Heart left ventricle (tissue), 16 donors: ENCODE measurements at regions not wholly inside any gene's neighbourhood (a gene's known extent, or its start where the extent isn't known, plus 50 kb on each side); places are given as distances from the start of the nearest gene placed in this dataset.
"Not testable (repeated sequence)": the region's sequence is repeated elsewhere in the genome, so short reads cannot be mapped to it uniquely, and the experiment has no call there.

ENCODE experiments used
- ATAC-seq, 4 donors: fragments of 200-7000 bp; cut with Tn5 transposase; one replicate each; pipeline ENCODE4 v1.9.1; 2020 to 2022; ENCODE audit warnings: moderate library complexity in 4 of 4, mild to moderate bottlenecking in 3 of 4, moderate number of reproducible peaks in 1 of 4
- DNase-seq, 5 donors: peaks; one replicate each; pipeline ENCODE4 v3.0.0-alpha.2; 2020
- H3K27ac ChIP-seq, 12 donors: fragments of 200-600 bp; sonication (generic) in 4 of 12; one replicate each; pipeline versions ENCODE4 v1.5.0 to v1.8.0; 2016 to 2022; ENCODE audit warnings: mild to moderate bottlenecking in 2 of 12
- H3K27me3 ChIP-seq, 9 donors: fragments of 200-600 bp; sonication (generic) in 2 of 9; one replicate each; pipeline versions ENCODE4 v1.5.1 to v1.8.0; 2016 to 2022; ENCODE audit warnings: mild to moderate bottlenecking in 3 of 9
- H3K36me3 ChIP-seq, 9 donors: fragments of 200-600 bp; sonication (generic) in 2 of 9; one replicate each; pipeline versions ENCODE4 v1.5.0 to v1.8.0; 2018 to 2022; ENCODE audit warnings: mild to moderate bottlenecking in 2 of 9
- H3K4me1 ChIP-seq, 12 donors: fragments of 200-600 bp; sonication (generic) in 4 of 12; one replicate each; pipeline versions ENCODE4 v1.5.0 to v1.8.0; 2016 to 2022; ENCODE audit warnings: mild to moderate bottlenecking in 3 of 12
- H3K4me3 ChIP-seq, 12 donors: fragments of 200-600 bp; sonication (generic) in 4 of 12; one replicate each; pipeline versions ENCODE4 v1.5.0 to v1.8.0; 2017 to 2022; ENCODE audit warnings: mild to moderate bottlenecking in 9 of 12, moderate library complexity in 4 of 12
- H3K9me3 ChIP-seq, 12 donors: fragments of 200-600 bp; sonication (generic) in 4 of 12; one replicate each; pipeline versions ENCODE4 v1.5.0 to v1.8.0; 2016 to 2022; ENCODE audit warnings: mild to moderate bottlenecking in 1 of 12
- POLR2A ChIP-seq, 2 donors: fragments of 450-650 bp; IDR thresholded peaks; one replicate each; pipeline ENCODE4 v1.6.1; 2017; ENCODE audit warnings: antibody characterized with exemption in 2 of 2, mild to moderate bottlenecking in 2 of 2, moderate library complexity in 2 of 2
- whole genome bisulfite sequencing, 4 donors: extraction: QIAGEN DNeasy Blood & Tissue Kit in 2 of 4; methylation state at CpG; one replicate each; pipeline versions ENCODE4 v1.1.5 to v1.1.7; 2013 to 2018; 5-methylcytosine and 5-hydroxymethylcytosine counted together
- intact Hi-C, 10 donors: fragments of 100-400 bp; cut with DNase I; formaldehyde crosslinking; loops; one replicate each; pipeline versions ENCODE4 v1.11.1 to v1.14.2; 2022
- TF ChIP-seq, protein P1 (sequence below), 12 donors: fragments of 200-600 bp; sonication (generic) in 4 of 12; IDR thresholded peaks; one replicate each; pipeline versions ENCODE4 v1.5.0 to v1.8.0; 2018 to 2022; ENCODE audit warnings: antibody characterized with exemption in 12 of 12, mild to moderate bottlenecking in 5 of 12
- donor health status: ischemic (EF 13 %, LVEDD 7.1; RV severe dilation, severe dysfunction).
- donor health status: healthy with polysubstance abuse.
- donor health status: DM: no; HTN: yes; CAD: no.
- donor health status: DM: no; HTN: no; CAD: no.
- donor health status: ischemic (EF 25% LVEDD 6.9; RV normal size, moderate dysfunction).
- donor health status: ischemic (EF 25% LVEDD 5.7; RV mildly dilated, moderate dysfunction).
- donor health status: healthy.
- donor health status: DM: yes; HTN: yes; CAD: no.
- donor health status: ischemic (EF 35%, LVEDD 5.7; RV mildly dilated, moderate dysfunction).
- donor health status: nonischemic (EF 11% LVEDD 7.7; RV severe dilation, severe dysfunction).
- donor health status: DM: yes; HTN: yes; CAD: no.
- donor health status: PGD.
- donor health status: ischemic (EF 29% LVEDD 5.4; RV normal size, mild dysfunction).
- donor health status: nonischemic (EF 23%, LVEDD 6.1; RV moderate dilation, normal function).

DNA sequence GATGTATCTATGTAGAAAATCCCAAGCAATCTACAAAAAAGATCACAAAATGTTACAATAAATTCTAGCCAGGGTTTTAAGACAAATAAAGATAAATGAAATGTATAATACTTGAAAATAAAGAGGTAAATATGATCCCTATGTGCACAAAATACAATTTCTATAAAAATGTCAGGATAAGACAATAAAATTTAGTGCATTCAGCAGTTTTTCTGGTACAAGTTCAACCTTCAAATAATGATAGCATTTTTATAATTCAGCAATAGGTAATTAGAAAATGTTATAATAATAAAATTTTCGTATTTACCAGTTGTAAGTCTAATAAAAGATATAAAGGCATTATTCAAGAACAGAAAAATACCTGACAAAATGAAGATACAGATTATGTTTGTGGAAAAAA, 726.8 kb upstream of the FAT3 start:
- DNase-seq (no peak), ATAC-seq (no peak)
- no peaks in the 10 kb centered on the region for H3K27me3 ChIP-seq
- no peak overlapping the region for H3K4me3 ChIP-seq
- H3K36me3 ChIP-seq, result no peaks in the 10 kb centered on the region
- WGBS, 4 donors, result 70 to 87% (median 79%) methylated on average over 1 of the region's 1 CpG
- no peak overlapping the region for H3K27ac ChIP-seq
- H3K4me1 ChIP-seq, result no peaks in the 10 kb centered on the region
- no peak for TF ChIP-seq POLR2A (IDR thresholded peaks at IDR 0.05)
- TF ChIP-seq, protein P1, sequence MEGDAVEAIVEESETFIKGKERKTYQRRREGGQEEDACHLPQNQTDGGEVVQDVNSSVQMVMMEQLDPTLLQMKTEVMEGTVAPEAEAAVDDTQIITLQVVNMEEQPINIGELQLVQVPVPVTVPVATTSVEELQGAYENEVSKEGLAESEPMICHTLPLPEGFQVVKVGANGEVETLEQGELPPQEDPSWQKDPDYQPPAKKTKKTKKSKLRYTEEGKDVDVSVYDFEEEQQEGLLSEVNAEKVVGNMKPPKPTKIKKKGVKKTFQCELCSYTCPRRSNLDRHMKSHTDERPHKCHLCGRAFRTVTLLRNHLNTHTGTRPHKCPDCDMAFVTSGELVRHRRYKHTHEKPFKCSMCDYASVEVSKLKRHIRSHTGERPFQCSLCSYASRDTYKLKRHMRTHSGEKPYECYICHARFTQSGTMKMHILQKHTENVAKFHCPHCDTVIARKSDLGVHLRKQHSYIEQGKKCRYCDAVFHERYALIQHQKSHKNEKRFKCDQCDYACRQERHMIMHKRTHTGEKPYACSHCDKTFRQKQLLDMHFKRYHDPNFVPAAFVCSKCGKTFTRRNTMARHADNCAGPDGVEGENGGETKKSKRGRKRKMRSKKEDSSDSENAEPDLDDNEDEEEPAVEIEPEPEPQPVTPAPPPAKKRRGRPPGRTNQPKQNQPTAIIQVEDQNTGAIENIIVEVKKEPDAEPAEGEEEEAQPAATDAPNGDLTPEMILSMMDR (IDR thresholded peaks at IDR 0.05), result no peak
- H3K9me3 ChIP-seq, result no peaks in the 10 kb centered on the region
- intact Hi-C loops, result no loop called here

DNA sequence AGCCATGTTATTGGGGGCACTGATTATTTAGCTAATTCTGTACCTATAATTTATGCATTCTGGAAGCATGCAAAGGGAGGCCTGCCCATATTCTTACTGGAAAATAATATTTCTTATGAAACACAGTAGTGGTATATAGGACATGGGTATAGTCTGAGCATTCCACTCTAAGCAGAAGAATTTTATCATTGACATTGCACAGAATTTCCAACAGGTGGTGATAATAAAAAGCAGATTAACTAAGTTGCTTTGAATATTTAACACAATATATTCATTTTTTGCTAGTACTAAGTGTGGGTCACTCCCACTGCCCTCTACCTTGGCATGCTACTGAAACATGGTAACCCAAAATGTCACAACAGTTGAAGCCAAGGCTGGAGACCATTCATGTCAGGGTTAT, 728.8 kb upstream of the FAT3 start:
- ATAC-seq, result no peak
- no peak for DNase-seq
- Histone ChIP-seq H3K9me3 (no peaks in the 10 kb centered on the region), H3K27me3 (no peaks in the 10 kb centered on the region), H3K27ac (no peak overlapping the region), H3K4me1 (no peaks in the 10 kb centered on the region), H3K4me3 (no peak overlapping the region), H3K36me3 (no peaks in the 10 kb centered on the region)
- intact Hi-C loops, result no loop called here
- no peak for TF ChIP-seq POLR2A (IDR thresholded peaks at IDR 0.05)
- TF ChIP-seq, protein P1 (IDR thresholded peaks at IDR 0.05), result no peak

DNA sequence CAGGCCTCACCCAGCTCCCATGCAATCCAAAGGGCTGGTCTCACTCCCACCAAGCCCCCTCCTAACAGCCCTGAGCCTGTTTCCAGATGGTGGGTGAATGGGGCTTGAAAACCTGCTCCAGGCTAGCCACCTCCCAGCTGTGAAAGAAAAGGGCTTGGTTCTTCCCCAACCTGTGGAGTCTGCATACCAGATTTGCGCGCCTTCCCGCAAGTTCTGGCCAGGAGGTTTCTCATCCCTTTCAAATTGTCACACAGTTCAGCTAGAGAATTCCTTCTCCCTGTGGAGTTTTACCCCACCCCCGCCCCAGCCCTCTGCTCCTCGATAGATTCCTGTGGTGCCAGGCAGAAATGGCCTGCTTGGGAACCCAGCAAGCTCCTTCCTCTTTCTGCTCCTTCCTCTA, 734.6 kb upstream of the FAT3 start:
- Histone ChIP-seq H3K27me3 (no peaks in the 10 kb centered on the region), H3K36me3 (no peaks in the 10 kb centered on the region), H3K27ac (no peak overlapping the region), H3K4me1 (no peaks in the 10 kb centered on the region), H3K9me3 (peaks cover 0 to 19% (median 1%) of the 10 kb centered on the region in 12 donors), H3K4me3 (no peak overlapping the region)
- intact Hi-C loops, result no loop called here
- 64 to 81% (median 74%) methylated on average over 4 to 5 of the region's 5 CpGs for WGBS, 4 donors
- DNase-seq (peak in 1 of 5 donors; percentile 11), ATAC-seq (no peak)
- TF ChIP-seq POLR2A (IDR thresholded peaks at IDR 0.05), result no peak
- TF ChIP-seq, protein P1 (IDR thresholded peaks at IDR 0.05), result no peak

DNA sequence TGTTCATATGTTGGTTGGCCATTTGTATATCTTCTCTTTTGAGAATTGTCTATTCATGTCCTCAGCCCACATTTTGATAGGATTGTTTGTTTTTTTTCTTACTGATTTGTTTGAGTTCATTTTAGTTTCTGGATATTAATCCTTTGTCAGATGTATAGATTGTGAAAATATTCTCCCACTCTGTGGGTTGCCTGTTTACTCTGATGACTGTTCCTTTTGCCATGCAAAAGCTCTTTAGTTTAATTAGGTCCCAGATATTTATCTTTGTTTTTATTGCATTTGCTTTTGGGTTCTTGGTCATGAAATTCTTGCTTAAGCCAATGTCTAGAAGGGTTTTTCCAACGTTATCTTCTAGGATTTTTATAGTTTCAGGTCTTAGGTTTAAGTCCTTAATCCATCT, 740.7 kb upstream of the FAT3 start:
- WGBS, 4 donors, result 57 to 67% (median 62%) methylated on average over 1 of the region's 1 CpG
- DNase-seq, intact Hi-C loops, H3K4me1 ChIP-seq, ATAC-seq, H3K4me3 ChIP-seq, H3K27ac ChIP-seq, H3K27me3 ChIP-seq, H3K36me3 ChIP-seq: not testable (repeated sequence)
- H3K9me3 ChIP-seq, result peaks cover 0 to 33% (median 3%) of the 10 kb centered on the region in 12 donors

DNA sequence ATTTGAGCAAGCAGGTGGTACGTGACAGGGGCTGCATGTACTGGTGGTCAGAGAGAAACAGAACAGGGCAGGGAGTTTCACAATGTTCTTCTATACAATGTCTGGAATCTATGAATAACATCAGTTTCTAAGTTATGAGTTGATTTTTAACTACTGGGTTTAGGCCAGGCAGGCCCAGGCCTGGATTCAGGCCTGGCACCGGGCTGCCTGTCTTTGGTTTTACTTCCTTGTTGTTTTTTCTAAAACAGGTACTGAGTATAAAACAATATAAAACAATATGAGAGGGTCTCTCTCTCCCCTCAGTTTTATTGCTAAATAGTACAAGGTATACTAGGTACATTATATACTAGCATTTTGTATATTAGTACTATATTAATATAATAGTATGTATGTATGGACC, 742.7 kb upstream of the FAT3 start:
- H3K36me3 ChIP-seq, H3K27ac ChIP-seq, DNase-seq, H3K27me3 ChIP-seq, ATAC-seq, H3K4me1 ChIP-seq, intact Hi-C loops, H3K4me3 ChIP-seq: not testable (repeated sequence)
- WGBS, 4 donors, result 84 to 90% (median 87%) methylated on average over 2 of the region's 2 CpGs
- H3K9me3 ChIP-seq, result peaks cover 0 to 34% (median 5%) of the 10 kb centered on the region in 12 donors
